A549 (cell line): ENCODE measurements at regions not wholly inside any gene's neighbourhood (a gene's known extent, or its start where the extent isn't known, plus 50 kb on each side); places are given as distances from the start of the nearest gene placed in this dataset.
"Not testable (repeated sequence)": the region's sequence is repeated elsewhere in the genome, so short reads cannot be mapped to it uniquely, and the experiment has no call there.

Source experiments
- ATAC-seq, 2 experiments: fragments of 200-7000 bp in 1 of 2; fragments of >200 bp in 1 of 2; cut with Nextera tagmentation in 1 of 2; cut with Tn5 transposase in 1 of 2; 3 replicates each; pipeline versions ENCODE4 v1.8.0 to v1.9.1; 2018 to 2020; ENCODE audit warnings: mild to moderate bottlenecking in 1 of 2, moderate library complexity in 1 of 2
- CTCF ChIA-PET: fragments of 300-600 bp; sonication (Branson Sonifier 250); formaldehyde crosslinking; extraction: SDS; loops from one replicate; lab custom pipeline; 2021; ENCODE audit warnings: antibody characterized with exemption, inconsistent platforms; lab: Yijun Ruan, JAX
- POLR2A ChIA-PET: fragments of 350-600 bp; formaldehyde crosslinking; extraction: SDS; loops from one replicate; lab custom pipeline; 2021; ENCODE audit warnings: antibody characterized with exemption, inconsistent platforms; lab: Yijun Ruan, JAX
- DNase-seq, 2 experiments: peaks; one replicate each; pipeline versions ENCODE4 v3.0.0 to v3.0.0-alpha.2; 2011 to 2016; ENCODE audit warnings: low read depth in 1 of 2, low spot score in 1 of 2
- FAIRE-seq: peaks from 2 replicates; lab custom pipeline; 2011; peaks lifted over from hg19 to GRCh38; lab: Jason Lieb, UNC
- H3K27ac ChIP-seq, 2 experiments: fragments of >200 bp; sonication (Bioruptor Twin); formaldehyde crosslinking; 3 replicates each; pipeline ENCODE4 v1.5.1; 2016 to 2017
- H3K4me1 ChIP-seq: fragments of >200 bp; sonication (Bioruptor Twin); formaldehyde crosslinking; 3 replicates; pipeline ENCODE4 v1.6.1; 2016
- H3K4me2 ChIP-seq: fragments of >200 bp; sonication (Bioruptor Twin); formaldehyde crosslinking; 3 replicates; pipeline ENCODE4 v1.6.1; 2016
- H3K4me3 ChIP-seq: fragments of >200 bp; sonication (Bioruptor Twin); formaldehyde crosslinking; 3 replicates; pipeline ENCODE4 v1.5.1; 2016
- H3K9me3 ChIP-seq: fragments of >200 bp; sonication (Bioruptor Twin); formaldehyde crosslinking; 3 replicates; pipeline ENCODE4 v1.6.1; 2016
- BHLHE40 ChIP-seq: IDR thresholded peaks from 2 replicates; pipeline ENCODE4 v1.6.1; 2012; ENCODE audit warnings: low read depth, low read length, inconsistent platforms
- CBX8 ChIP-seq: fragments of 200-600 bp; sonication (generic); IDR thresholded peaks from 2 replicates; pipeline ENCODE4 v1.6.1; 2016
- CEBPB ChIP-seq, 2 experiments: fragments of >200 bp in 1 of 2; sonication (Bioruptor Twin) in 1 of 2; formaldehyde crosslinking in 1 of 2; IDR thresholded peaks; 2 replicates each; pipeline ENCODE4 v1.6.1; 2012 to 2016
- CHD4 ChIP-seq: fragments of 200-600 bp; sonication (generic); IDR thresholded peaks from 2 replicates; pipeline ENCODE4 v1.6.1; 2016; ENCODE audit warnings: antibody characterized with exemption, mild to moderate bottlenecking, borderline replicate concordance
- ESRRA ChIP-seq: fragments of 150-350 bp; IDR thresholded peaks from 2 replicates; pipeline ENCODE4 v1.6.1; 2014; ENCODE audit warnings: mild to moderate bottlenecking, low read length, borderline replicate concordance
- FOSB ChIP-seq: fragments of 250-450 bp; sonication (Bioruptor Pico); IDR thresholded peaks from 2 replicates; pipeline ENCODE4 v1.5.0; 2020; ENCODE audit warnings: mild to moderate bottlenecking, moderate library complexity
- FOXS1 ChIP-seq: fragments of 250-450 bp; sonication (Bioruptor Pico); IDR thresholded peaks from 2 replicates; pipeline ENCODE4 v1.5.0; 2020; ENCODE audit warnings: mild to moderate bottlenecking, moderate library complexity
- HEYL ChIP-seq: fragments of 250-450 bp; sonication (Bioruptor Pico); IDR thresholded peaks from 2 replicates; pipeline ENCODE4 v1.8.0; 2021; ENCODE audit warnings: mild to moderate bottlenecking, moderate library complexity
- HOXB13 ChIP-seq: fragments of 250-450 bp; sonication (Bioruptor Pico); IDR thresholded peaks from 2 replicates; pipeline ENCODE4 v1.5.0; 2020; ENCODE audit warnings: low read depth, mild to moderate bottlenecking, moderate library complexity
- JUN ChIP-seq, 2 experiments: fragments of >200 bp; sonication (Bioruptor Twin); formaldehyde crosslinking; IDR thresholded peaks; 2 replicates in 1 of 2; 3 replicates in 1 of 2; pipeline ENCODE4 v1.6.1; 2016 to 2017
- JUNB ChIP-seq: fragments of >200 bp; sonication (Bioruptor Twin); formaldehyde crosslinking; IDR thresholded peaks from 2 replicates; pipeline ENCODE4 v1.6.1; 2016
- KDM1A ChIP-seq: fragments of 200-600 bp; sonication (generic); IDR thresholded peaks from 2 replicates; pipeline ENCODE4 v1.6.1; 2016; ENCODE audit warnings: low read depth, mild to moderate bottlenecking
- MAZ ChIP-seq: fragments of 150-350 bp; IDR thresholded peaks from 2 replicates; pipeline ENCODE4 v1.6.1; 2014; ENCODE audit warnings: antibody characterized with exemption, low read depth, low read length, borderline replicate concordance
- NFE2L2 ChIP-seq: fragments of 150-350 bp; conservative IDR thresholded peaks from 2 replicates; pipeline ENCODE4 v1.6.1; 2014; ENCODE audit warnings: low read length
- PHF8 ChIP-seq: fragments of 200-600 bp; sonication (generic); IDR thresholded peaks from 2 replicates; pipeline ENCODE4 v1.6.1; 2016; ENCODE audit warnings: low read depth, mild to moderate bottlenecking, antibody characterized with exemption, moderate library complexity, borderline replicate concordance
- POLR2A ChIP-seq: IDR thresholded peaks from 2 replicates; pipeline ENCODE4 v1.6.1; 2012; ENCODE audit warnings: mild to moderate bottlenecking, low read length
- RAD21 ChIP-seq, 2 experiments: fragments of >200 bp in 1 of 2; sonication (Bioruptor Twin) in 1 of 2; formaldehyde crosslinking in 1 of 2; IDR thresholded peaks in 1 of 2; conservative IDR thresholded peaks in 1 of 2; 2 replicates in 1 of 2; 3 replicates in 1 of 2; pipeline ENCODE4 v1.6.1; 2012 to 2018; ENCODE audit warnings: inconsistent platforms in 1 of 2
- RARB ChIP-seq: fragments of 250-450 bp; sonication (Bioruptor Pico); IDR thresholded peaks from 2 replicates; pipeline ENCODE4 v1.8.0; 2021; ENCODE audit warnings: mild to moderate bottlenecking, moderate library complexity
- RCOR1 ChIP-seq: fragments of 150-350 bp; IDR thresholded peaks from 2 replicates; pipeline ENCODE4 v1.6.1; 2014; ENCODE audit warnings: antibody characterized with exemption, low read length, low read depth
- SREBF2 ChIP-seq: fragments of 450-650 bp; IDR thresholded peaks from 2 replicates; pipeline ENCODE4 v1.6.1; 2014; ENCODE audit warnings: mild to moderate bottlenecking, moderate library complexity
- TP53 ChIP-seq: fragments of 250-450 bp; sonication (Bioruptor Pico); IDR thresholded peaks from 2 replicates; pipeline ENCODE4 v1.5.0; 2021; ENCODE audit warnings: mild to moderate bottlenecking, moderate library complexity
- ZFP36 ChIP-seq: fragments of 450-650 bp; IDR thresholded peaks from 2 replicates; pipeline ENCODE4 v1.6.1; 2014; ENCODE audit warnings: borderline replicate concordance; ENCODE audit not compliant: partially characterized antibody
- ZNF302 ChIP-seq: fragments of 250-450 bp; sonication (Bioruptor Pico); IDR thresholded peaks from 2 replicates; pipeline ENCODE4 v1.9.0; 2021; ENCODE audit warnings: inconsistent platforms, mild to moderate bottlenecking, moderate library complexity
- WGBS: methylation state at CpG from one replicate; pipeline ENCODE4 v1.1.6; 2017; ENCODE audit errors: missing lambda C conversion rate; 5-methylcytosine and 5-hydroxymethylcytosine counted together
- TF ChIP-seq, protein P1 (sequence below): IDR thresholded peaks from 2 replicates; pipeline ENCODE4 v1.6.1; 2012; ENCODE audit warnings: low read depth, borderline replicate concordance
- TF ChIP-seq, protein P2 (sequence below): IDR thresholded peaks from 2 replicates; pipeline ENCODE4 v1.6.1; 2012
- TF ChIP-seq, protein P3 (sequence below): fragments of >200 bp; sonication (Bioruptor Twin); formaldehyde crosslinking; IDR thresholded peaks from 2 replicates; pipeline ENCODE4 v1.6.1; 2016
- TF ChIP-seq, protein P4 (sequence below): fragments of 150-350 bp; IDR thresholded peaks from 2 replicates; pipeline ENCODE4 v1.6.1; 2014; ENCODE audit warnings: low read depth, mild to moderate bottlenecking, low read length
- TF ChIP-seq, protein P5 (sequence below): fragments of 250-450 bp; sonication (Bioruptor Pico); IDR thresholded peaks from 2 replicates; pipeline ENCODE4 v1.5.0; 2021; ENCODE audit warnings: mild to moderate bottlenecking, moderate library complexity, borderline replicate concordance
- TF ChIP-seq, protein P6 (sequence below): IDR thresholded peaks from 2 replicates; pipeline ENCODE4 v1.6.1; 2012
- TF ChIP-seq, protein P7 (sequence below): fragments of >200 bp; sonication (Bioruptor Twin); formaldehyde crosslinking; IDR thresholded peaks from 3 replicates; pipeline ENCODE4 v1.6.1; 2016

DNA sequence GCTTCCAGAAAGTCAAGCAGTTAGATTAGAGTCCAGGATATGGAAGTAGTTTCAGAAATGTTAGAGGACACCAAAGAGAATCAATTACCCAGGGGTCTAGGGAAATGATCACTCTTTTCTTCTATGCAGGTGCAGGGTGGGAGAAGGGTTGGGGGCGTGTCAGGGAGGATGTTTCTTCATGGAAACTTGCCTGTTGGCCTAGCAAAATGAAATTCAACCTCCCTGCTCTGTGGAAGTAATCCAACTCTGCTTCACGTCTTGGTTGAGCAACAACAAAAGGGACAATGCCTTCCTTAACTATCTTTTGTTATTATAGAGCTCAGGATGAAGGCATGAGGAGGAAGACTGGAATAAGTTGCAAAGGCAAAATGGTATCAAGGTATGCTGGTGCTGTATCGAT lies 210.8 kb upstream of the ETAA1 start:
- Histone ChIP-seq H3K4me1 (no peaks in the 10 kb centered on the region), H3K4me2 (no peak overlapping the region), H3K9me3 (no peaks in the 10 kb centered on the region), H3K27ac (no peak overlapping the region), H3K4me3 (no peak overlapping the region)
- ChIA-PET CTCF (no interaction called here), POLR2A (no interaction called here)
- DNase-seq (no peak), FAIRE-seq (no peak), ATAC-seq (no peak)
- TF ChIP-seq CHD4 (no peak), JUN (IDR thresholded peaks at IDR 0.05) (no peak), TP53 (no peak), FOXS1 (CRISPR knock-in tag) (no peak), BHLHE40 (no peak), POLR2A (no peak), CEBPB (IDR thresholded peaks at IDR 0.05) (no peak), HOXB13 (CRISPR knock-in tag) (no peak)
- TF ChIP-seq, protein P1, sequence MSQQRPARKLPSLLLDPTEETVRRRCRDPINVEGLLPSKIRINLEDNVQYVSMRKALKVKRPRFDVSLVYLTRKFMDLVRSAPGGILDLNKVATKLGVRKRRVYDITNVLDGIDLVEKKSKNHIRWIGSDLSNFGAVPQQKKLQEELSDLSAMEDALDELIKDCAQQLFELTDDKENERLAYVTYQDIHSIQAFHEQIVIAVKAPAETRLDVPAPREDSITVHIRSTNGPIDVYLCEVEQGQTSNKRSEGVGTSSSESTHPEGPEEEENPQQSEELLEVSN, result no peak
- TF ChIP-seq, protein P2, sequence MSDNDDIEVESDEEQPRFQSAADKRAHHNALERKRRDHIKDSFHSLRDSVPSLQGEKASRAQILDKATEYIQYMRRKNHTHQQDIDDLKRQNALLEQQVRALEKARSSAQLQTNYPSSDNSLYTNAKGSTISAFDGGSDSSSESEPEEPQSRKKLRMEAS, result no peak
- TF ChIP-seq, protein P3, sequence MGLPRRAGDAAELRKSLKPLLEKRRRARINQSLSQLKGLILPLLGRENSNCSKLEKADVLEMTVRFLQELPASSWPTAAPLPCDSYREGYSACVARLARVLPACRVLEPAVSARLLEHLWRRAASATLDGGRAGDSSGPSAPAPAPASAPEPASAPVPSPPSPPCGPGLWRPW, result no peak
- TF ChIP-seq, protein P4, sequence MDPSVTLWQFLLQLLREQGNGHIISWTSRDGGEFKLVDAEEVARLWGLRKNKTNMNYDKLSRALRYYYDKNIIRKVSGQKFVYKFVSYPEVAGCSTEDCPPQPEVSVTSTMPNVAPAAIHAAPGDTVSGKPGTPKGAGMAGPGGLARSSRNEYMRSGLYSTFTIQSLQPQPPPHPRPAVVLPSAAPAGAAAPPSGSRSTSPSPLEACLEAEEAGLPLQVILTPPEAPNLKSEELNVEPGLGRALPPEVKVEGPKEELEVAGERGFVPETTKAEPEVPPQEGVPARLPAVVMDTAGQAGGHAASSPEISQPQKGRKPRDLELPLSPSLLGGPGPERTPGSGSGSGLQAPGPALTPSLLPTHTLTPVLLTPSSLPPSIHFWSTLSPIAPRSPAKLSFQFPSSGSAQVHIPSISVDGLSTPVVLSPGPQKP, result no peak
- WGBS, result 19% methylated on average over 3 of the region's 3 CpGs

DNA sequence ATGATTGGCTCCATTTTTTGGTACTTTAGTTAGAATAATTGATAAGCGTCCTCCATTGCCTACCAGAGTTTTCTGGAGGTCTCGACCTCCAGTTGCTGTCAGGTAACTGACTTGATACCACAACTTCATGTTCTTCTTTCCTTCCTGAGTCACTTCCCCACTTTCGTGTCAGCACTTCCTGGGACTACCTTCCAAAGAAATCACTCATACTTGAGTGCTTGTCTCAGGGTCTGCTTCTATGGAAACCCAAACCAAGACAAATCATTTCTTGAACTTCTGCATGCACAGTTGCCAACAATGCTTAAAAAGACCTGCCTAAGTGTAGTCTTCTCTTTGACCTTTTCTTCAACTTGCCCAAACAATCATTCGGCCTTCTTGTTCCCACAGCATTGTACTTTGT lies 210.3 kb upstream of the ETAA1 start:
- Histone ChIP-seq H3K27ac (no peak overlapping the region), H3K4me3 (no peak overlapping the region), H3K4me2 (no peak overlapping the region), H3K4me1 (no peaks in the 10 kb centered on the region), H3K9me3 (no peaks in the 10 kb centered on the region)
- TF ChIP-seq SREBF2, result no peak
- no peak for TF ChIP-seq FOSB
- TF ChIP-seq, protein P5, sequence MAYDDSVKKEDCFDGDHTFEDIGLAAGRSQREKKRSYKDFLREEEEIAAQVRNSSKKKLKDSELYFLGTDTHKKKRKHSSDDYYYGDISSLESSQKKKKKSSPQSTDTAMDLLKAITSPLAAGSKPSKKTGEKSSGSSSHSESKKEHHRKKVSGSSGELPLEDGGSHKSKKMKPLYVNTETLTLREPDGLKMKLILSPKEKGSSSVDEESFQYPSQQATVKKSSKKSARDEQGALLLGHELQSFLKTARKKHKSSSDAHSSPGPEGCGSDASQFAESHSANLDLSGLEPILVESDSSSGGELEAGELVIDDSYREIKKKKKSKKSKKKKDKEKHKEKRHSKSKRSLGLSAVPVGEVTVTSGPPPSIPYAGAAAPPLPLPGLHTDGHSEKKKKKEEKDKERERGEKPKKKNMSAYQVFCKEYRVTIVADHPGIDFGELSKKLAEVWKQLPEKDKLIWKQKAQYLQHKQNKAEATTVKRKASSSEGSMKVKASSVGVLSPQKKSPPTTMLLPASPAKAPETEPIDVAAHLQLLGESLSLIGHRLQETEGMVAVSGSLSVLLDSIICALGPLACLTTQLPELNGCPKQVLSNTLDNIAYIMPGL (CRISPR knock-in tag), result no peak
- no peak for TF ChIP-seq CBX8
- TF ChIP-seq ZFP36, result no peak
- TF ChIP-seq PHF8, result no peak
- no peak for TF ChIP-seq NFE2L2
- no peak for TF ChIP-seq RAD21 (conservative IDR thresholded peaks at IDR 0.05 in 1 of 2, IDR thresholded peaks at IDR 0.05 in 1 of 2)
- no peak for TF ChIP-seq RCOR1
- no peak for TF ChIP-seq ZNF302 (CRISPR knock-in tag)
- TF ChIP-seq RARB (CRISPR knock-in tag), result no peak
- TF ChIP-seq, protein P6, sequence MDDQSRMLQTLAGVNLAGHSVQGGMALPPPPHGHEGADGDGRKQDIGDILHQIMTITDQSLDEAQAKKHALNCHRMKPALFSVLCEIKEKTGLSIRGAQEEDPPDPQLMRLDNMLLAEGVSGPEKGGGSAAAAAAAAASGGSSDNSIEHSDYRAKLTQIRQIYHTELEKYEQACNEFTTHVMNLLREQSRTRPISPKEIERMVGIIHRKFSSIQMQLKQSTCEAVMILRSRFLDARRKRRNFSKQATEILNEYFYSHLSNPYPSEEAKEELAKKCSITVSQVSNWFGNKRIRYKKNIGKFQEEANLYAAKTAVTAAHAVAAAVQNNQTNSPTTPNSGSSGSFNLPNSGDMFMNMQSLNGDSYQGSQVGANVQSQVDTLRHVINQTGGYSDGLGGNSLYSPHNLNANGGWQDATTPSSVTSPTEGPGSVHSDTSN, result no peak
- TF ChIP-seq JUNB, result no peak
- TF ChIP-seq KDM1A, result no peak
- TF ChIP-seq ESRRA, result no peak
- TF ChIP-seq, protein P7, sequence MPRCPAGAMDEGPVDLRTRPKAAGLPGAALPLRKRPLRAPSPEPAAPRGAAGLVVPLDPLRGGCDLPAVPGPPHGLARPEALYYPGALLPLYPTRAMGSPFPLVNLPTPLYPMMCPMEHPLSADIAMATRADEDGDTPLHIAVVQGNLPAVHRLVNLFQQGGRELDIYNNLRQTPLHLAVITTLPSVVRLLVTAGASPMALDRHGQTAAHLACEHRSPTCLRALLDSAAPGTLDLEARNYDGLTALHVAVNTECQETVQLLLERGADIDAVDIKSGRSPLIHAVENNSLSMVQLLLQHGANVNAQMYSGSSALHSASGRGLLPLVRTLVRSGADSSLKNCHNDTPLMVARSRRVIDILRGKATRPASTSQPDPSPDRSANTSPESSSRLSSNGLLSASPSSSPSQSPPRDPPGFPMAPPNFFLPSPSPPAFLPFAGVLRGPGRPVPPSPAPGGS, result no peak
- TF ChIP-seq MAZ, result no peak
- no peak for TF ChIP-seq HEYL (CRISPR knock-in tag)
- TF ChIP-seq CEBPB (IDR thresholded peaks at IDR 0.05), result no peak
- TF ChIP-seq JUN (IDR thresholded peaks at IDR 0.05), result no peak
- FAIRE-seq (no peak), DNase-seq (no peak), ATAC-seq (no peak)
- ChIA-PET POLR2A (no interaction called here), CTCF (no interaction called here)
- 15% methylated on average over 4 of the region's 4 CpGs for WGBS

DNA sequence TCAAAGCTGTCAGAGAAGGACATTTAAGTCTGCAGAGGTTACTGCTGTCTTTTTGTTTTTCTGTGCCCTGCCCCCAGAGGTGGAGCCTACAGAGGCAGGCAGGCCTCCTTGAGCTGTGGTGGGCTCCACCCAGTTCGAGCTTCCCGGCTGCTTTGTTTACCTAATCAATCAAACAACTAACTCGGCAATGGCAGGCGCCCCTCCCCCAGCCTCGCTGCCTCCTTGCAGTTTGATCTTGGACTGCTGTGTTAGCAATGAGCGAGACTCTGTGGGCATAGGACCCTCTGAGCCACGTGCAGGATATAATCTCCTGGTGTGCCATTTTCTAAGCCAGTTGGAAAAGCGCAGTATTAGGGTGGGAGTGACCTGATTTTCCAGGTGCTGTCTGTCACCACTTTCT lies 201.8 kb upstream of the ETAA1 start:
- POLR2A ChIA-PET, FAIRE-seq: not testable (repeated sequence)
- 12% methylated on average over 8 of the region's 8 CpGs for WGBS

More for the DNA sequence above, 201.8 kb upstream of the ETAA1 start:
- DNase-seq, H3K4me3 ChIP-seq, CTCF ChIA-PET, H3K9me3 ChIP-seq, H3K27ac ChIP-seq, H3K4me1 ChIP-seq, H3K4me2 ChIP-seq, ATAC-seq: not testable (repeated sequence)
